ENCODE measurements at regions not wholly inside any gene's neighbourhood (a gene's known extent, or its start where the extent isn't known, plus 50 kb on each side); places are given as distances from the start of the nearest gene placed in this dataset.

DNA sequence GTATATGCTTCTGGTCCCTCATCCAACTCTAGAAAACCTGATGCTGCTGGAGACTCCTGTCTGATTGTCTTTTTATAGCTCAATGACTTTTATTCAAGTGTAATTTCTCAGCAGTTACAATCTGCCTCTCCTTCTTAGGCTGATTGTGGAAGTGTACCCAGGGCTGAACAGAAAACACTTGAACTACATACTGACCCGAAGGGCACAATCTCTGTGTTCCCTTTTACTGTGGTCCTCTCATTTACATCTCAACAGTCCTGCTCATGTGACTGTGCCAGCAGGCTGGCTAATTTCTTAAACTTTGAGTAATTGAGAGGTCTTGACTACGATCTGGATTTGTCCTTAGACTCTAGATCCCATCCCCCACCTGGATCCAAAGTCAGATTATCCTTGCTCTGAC is 863.4 kb downstream of the PDHA2 start:
- Histone ChIP-seq H3K27ac (no peak overlapping the region), H3K4me1 (peaks cover 4 to 14% of the 10 kb centered on the region in 2 donors), H3K4me3 (replicated peaks in 1 of 3) (no peak overlapping the region), H3K9me3 (no peaks in the 10 kb centered on the region), H3K36me3 (no peaks in the 10 kb centered on the region), H3K27me3 (no peaks in the 10 kb centered on the region)
- intact Hi-C loops (cut with DNase I) = no loop called here
- WGBS, 2 donors = 27 to 30% methylated on average over 2 of the region's 2 CpGs
- DNase-seq = peak; percentile 1 to 19
- TF ChIP-seq POLR2A (IDR thresholded peaks at IDR 0.05) = no peak
- TF ChIP-seq, protein P1, sequence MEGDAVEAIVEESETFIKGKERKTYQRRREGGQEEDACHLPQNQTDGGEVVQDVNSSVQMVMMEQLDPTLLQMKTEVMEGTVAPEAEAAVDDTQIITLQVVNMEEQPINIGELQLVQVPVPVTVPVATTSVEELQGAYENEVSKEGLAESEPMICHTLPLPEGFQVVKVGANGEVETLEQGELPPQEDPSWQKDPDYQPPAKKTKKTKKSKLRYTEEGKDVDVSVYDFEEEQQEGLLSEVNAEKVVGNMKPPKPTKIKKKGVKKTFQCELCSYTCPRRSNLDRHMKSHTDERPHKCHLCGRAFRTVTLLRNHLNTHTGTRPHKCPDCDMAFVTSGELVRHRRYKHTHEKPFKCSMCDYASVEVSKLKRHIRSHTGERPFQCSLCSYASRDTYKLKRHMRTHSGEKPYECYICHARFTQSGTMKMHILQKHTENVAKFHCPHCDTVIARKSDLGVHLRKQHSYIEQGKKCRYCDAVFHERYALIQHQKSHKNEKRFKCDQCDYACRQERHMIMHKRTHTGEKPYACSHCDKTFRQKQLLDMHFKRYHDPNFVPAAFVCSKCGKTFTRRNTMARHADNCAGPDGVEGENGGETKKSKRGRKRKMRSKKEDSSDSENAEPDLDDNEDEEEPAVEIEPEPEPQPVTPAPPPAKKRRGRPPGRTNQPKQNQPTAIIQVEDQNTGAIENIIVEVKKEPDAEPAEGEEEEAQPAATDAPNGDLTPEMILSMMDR (IDR thresholded peaks at IDR 0.05) = no peak

DNA sequence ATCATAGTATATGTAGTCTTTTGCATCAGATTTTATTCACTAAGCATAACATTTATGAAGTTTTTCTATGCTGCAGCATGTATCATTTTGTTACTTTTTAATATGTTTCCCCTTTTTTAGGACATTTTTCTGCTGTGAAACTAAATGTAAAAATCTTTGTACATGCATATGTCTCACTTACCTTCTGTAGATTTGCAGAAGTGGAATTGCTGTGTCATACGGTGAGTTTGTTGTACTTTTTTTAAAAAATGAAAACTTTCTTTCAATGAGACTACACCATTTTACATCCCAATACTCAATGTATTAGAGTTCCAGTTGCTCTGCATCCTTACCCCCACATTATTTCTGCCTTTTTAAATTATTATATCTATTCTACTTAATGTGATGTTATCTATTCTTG is 868.9 kb downstream of the PDHA2 start:
- Histone ChIP-seq H3K36me3 (no peaks in the 10 kb centered on the region), H3K4me1 (no peaks in the 10 kb centered on the region), H3K4me3 (replicated peaks in 1 of 3) (no peak overlapping the region), H3K27ac (no peak overlapping the region), H3K9me3 (no peaks in the 10 kb centered on the region), H3K27me3 (no peaks in the 10 kb centered on the region)
- intact Hi-C loops (cut with DNase I) = no loop called here
- TF ChIP-seq, protein P1 (IDR thresholded peaks at IDR 0.05) = no peak
- TF ChIP-seq POLR2A (IDR thresholded peaks at IDR 0.05) = no peak
- WGBS, 2 donors = 89 to 90% methylated on average over 1 of the region's 1 CpG
- DNase-seq = no peak

DNA sequence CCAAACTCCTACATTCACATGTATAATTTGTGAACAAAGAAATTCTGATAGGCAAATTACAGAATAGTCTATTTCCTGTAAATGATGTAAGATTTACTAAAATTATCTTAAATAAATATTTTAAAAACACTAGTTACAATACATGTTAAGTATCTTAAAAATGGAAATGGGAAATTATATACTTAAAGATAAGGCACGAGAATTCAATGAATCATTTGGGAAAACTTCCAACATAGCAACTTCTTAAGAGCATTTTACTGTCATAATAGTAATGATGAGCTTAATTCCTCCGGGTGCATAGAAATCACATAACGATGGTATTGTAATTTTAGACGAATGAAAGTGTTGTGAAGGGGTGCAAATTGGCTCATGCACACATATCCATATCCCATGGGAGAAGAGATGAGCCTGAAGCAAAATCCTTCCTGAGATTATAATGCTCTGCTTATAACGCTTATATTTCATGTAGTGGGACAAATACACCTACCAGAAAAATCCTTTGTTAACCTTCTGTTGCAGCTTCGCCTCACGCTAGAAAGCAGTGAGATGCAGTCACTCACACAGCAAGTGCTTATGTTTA is 873.5 kb downstream of the PDHA2 start:
- Histone ChIP-seq H3K27me3 (no peaks in the 10 kb centered on the region), H3K4me1 (no peaks in the 10 kb centered on the region), H3K27ac (no peak overlapping the region), H3K4me3 (replicated peaks in 1 of 3) (no peak overlapping the region), H3K9me3 (no peaks in the 10 kb centered on the region), H3K36me3 (no peaks in the 10 kb centered on the region)
- TF ChIP-seq, protein P1 (IDR thresholded peaks at IDR 0.05) = no peak
- no peak for TF ChIP-seq POLR2A (IDR thresholded peaks at IDR 0.05)
- WGBS, 2 donors = 76 to 82% methylated on average over 7 of the region's 7 CpGs
- no peak for DNase-seq
- intact Hi-C loops (cut with DNase I) = no loop called here

- DNase-seq = peak; percentile 34 to 36
- Histone ChIP-seq H3K9me3 (no peaks in the 10 kb centered on the region), H3K27me3 (no peaks in the 10 kb centered on the region), H3K27ac (no peak overlapping the region), H3K36me3 (no peaks in the 10 kb centered on the region), H3K4me3 (replicated peaks in 1 of 3) (no peak overlapping the region), H3K4me1 (no peaks in the 10 kb centered on the region)
- TF ChIP-seq, protein P1 (IDR thresholded peaks at IDR 0.05) = no peak
- no peak for TF ChIP-seq POLR2A (IDR thresholded peaks at IDR 0.05)
- intact Hi-C loops (cut with DNase I) = no loop called here
Measured at GRCh38 chr4:96729641-96730040, 889.7 kb downstream of the PDHA2 start.

DNA sequence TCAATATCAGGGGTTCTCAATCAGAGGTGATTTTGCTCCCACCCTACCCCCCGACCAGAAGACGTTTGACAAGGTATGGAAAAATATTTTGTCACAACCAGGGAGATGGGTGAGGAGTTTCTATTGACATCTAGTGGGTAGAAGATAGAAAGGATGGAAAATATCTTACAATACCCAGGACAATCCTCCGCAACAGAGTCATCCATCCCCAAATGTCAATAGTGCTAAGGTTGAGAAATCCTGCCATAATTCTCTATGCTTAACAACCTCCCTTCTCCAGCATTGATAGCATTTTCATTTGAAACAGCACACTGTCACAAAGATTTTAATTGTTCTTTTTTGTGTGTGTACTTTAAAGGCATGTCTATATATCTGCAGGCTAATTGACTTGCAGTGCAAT is 890.5 kb downstream of the PDHA2 start:
- intact Hi-C loops (cut with DNase I) = no loop called here
- 91 to 93% methylated on average over 3 of the region's 3 CpGs for WGBS, 2 donors
- Histone ChIP-seq H3K27ac (no peak overlapping the region), H3K36me3 (no peaks in the 10 kb centered on the region), H3K9me3 (no peaks in the 10 kb centered on the region), H3K4me3 (replicated peaks in 1 of 3) (no peak overlapping the region), H3K4me1 (no peaks in the 10 kb centered on the region), H3K27me3 (no peaks in the 10 kb centered on the region)
- no peak for DNase-seq
- TF ChIP-seq, protein P1 (IDR thresholded peaks at IDR 0.05) = no peak
- no peak for TF ChIP-seq POLR2A (IDR thresholded peaks at IDR 0.05)
